ENCODE measurements at regions not wholly inside any gene's neighbourhood (a gene's known extent, or its start where the extent isn't known, plus 50 kb on each side); places are given as distances from the start of the nearest gene placed in this dataset.
A peak's percentile ranks its signal among the peaks of the same experiment; 100 is the strongest.
"Not testable (repeated sequence)": the region's sequence is repeated elsewhere in the genome, so short reads cannot be mapped to it uniquely, and the experiment has no call there.

DNA sequence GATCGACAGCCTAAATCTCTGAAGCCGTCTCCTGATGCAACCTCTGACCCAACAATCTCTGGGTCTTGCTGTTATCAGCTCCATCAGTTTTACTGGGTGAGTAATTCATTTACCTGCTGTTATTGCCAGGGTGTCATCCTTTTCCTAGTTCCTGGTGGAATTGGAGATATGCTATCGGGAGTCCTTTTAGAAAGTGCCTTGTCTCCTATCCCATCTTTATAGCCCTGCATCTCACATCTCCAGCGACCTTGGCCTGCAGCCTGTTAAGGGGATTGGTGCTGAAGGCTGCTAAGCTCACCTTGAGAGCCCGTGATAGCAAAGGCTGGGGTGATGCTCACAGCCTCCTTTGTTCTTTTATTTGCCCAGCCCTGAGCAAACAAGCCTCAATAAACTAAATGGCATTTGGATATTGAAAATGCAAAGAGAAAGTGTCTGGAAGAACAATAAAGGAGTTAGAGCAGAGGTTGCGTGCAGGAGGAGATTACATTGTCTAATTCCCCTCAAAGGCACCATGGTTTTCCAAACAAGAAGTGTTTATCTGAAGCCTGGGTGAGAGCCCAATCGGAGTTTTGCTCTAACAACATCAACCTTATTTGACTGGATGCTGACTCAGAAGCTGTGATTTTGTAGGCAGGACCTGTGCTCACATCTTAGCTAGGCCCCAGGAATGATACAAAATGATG, 101.8 kb downstream of the RPLP1 start:
- DNase-seq, result no peak

DNA sequence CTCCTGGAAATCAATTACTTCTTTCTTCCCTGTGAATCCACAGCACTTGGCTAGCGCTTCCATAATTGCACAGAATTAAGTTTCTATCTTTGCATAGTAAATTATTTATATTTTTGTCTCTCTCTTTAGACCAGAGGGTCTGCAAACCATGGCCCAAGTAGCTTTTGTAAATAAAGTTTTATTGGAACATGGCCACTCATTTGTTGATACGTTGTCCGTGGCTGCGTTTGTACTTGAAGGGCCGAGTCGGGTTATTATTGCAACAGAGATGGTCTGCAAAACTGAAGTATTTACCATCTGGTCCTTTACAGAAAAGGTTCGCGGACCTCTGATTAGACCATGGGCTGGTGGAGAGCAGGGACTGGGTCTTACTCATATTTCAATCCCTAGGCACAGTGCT, 102.5 kb downstream of the RPLP1 start:
- DNase-seq, result no peak

DNA sequence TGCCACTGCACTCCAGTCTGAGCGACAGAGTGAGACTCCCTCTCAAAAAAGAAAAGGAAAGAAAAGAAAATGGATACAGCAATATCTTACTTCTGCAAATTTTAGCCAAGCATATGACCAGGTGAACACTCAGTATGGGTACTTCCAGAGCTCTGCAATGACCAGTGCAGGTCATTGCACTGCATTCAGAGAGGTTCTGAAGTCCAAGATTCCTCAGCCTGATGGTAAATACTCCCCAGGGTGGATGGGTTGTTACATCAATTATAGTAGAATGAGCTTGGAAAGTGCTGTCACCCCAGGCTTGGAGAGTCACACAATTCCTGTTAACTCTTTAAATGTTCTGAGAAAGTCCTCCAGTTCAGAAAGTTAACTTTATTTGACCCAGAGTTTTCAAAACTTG, 103.7 kb downstream of the RPLP1 start:
- no peak for DNase-seq

DNA sequence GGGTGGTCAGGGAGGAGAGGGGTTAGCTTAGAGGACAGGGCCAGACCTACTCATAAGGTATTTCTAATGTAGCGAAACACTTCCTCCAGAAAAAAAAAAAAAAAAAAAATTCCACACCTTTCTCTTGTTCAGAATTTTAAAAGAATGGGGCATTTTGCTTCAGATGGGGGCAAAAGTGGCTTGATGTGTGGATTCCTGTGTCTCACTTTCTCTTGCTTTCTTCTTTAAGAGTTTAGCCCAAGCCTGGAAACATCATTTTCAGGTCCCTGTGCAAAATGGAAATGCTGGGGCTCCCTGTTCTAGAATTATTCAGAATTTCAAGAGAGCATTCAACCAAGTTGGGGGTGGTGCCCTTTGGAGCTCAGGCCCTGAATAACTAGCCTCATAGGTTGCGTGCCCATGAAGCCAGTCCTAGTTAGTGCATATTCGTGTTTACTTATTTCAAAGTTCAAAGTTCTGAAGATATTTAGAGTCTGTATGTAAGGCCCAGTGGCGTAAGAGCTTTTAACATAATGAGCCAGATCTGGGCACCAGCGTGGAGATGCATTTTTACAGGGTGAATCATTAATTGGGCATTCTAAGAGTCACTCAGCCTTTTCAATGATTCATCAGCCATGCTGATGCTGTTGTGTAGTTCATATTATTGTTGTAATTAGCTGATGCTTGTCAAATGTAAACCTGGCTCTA, 104.5 kb downstream of the RPLP1 start:
- DNase-seq, result no peak

DNA sequence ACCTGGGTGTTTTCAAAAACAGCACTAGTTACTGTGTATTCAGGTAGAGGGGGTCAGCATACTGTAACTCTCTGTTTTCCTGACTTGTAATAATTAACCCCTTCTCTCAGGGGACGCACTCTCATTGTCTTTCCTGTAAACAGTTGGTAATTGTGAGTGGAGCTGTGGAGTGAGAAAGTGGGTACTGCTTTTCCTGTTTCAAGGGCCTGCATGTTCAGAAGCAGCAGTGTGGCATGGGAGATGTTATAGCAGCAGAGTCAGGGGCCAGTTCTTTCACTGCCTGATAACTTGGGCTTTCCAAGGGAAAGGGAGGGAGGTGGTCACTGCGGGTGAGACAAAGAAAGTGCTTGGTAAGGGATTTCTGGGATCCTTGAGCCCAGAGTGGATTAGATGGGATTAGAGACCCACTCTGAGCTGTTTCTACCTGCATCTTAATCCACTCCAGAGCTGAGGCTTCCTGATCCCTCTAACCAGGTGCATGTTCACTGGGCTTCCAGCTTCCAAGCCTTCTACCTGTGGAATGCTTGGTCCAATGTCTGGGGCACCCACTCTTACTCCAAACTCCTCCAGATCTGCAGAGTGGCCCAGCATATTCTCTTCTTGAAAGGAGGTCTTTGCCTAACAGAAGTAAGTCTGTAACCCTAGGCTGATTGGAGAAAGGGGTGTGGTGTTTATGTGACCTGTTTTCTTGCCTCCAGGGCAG, 105.2 kb downstream of the RPLP1 start:
- no peak for DNase-seq

DNA sequence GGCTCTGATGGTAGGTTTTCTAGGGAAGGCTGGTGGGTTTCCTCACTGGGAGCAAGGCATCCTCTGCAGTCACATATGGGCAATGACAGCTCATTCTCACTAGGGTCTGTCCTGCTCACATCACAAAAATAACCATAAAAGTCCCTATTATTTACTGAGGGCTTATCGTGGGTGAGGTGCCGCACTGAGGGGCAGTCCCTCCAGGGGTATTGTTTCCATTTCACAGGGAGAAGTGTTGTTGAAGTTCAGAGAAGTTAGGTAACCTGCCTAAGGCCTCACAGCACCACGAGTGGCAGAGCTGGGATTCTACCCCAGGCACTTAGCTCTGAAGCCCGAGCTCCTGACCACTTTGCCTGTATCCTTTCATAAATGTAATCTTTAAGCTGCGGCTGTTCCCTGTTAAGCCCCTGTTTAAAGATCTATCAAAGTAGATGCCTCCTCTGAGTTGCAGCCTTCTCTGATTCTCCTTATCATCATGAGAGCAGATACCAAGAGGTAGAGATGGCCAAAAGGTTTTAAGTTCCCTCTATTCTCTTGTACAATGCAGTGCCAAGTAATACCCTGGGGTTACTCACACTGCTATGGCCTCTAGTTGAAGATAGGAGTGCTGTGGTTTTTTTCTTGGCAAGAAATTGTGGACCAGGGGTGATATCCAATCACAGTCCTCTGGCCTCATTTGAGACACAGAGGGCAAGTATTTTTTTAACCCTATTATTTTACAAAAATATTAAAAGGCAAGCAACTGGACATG, 107.0 kb downstream of the RPLP1 start:
- no peak for DNase-seq

DNA sequence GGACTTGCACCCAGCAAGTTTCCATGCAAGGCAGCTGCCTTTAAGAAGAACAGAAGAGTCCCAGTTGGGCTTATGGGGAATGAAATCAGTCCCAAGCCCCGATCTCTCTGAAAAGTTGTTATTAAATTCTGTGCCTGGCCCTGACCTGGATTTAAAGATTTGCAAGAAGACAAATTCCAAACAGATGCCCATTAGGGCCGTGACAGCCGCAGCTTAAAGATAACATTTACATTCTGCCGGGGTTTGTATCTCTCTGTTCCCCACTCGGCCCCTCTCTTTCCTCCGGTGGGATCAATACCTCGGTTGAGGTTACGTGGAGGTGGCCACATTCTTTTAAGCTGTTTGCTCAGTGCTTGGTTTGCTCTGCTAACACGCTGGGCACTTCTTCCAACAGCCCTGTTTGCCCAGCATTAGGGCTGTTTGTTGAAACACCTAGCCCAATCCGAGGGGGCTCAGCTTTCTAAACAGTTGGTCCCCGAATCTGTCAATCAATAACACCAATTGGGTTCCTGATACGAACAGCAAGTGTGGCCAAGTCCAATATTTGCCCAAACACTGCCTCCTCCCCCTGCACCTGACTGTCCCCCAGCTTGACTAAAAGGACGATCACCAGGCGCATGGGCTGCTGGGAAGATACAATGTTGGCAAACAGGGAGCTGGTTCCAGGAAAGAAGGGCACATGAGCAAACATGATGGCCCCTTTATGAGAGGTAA, 108.6 kb downstream of the RPLP1 start:
- DNase-seq, result no peak

DNA sequence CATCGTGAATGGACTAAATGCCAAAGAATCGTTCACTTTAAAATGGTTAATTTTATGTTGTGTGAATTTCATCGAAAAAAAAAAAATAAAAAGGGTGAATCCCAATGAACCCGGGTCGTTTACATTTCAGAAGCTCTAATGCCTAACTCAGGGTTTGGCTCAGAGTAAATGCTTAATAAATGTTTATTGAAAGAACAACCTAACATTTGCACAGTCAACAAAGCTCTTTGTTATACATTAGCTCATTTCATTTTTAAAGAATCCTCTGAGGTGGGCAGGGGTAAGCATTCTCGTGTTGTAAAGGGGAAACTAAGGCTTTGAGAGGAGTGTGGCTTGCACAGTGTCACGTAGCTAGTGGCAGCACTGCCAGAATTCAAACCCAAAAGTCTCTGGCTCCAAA, 109.5 kb downstream of the RPLP1 start:
- no peak for DNase-seq

DNA sequence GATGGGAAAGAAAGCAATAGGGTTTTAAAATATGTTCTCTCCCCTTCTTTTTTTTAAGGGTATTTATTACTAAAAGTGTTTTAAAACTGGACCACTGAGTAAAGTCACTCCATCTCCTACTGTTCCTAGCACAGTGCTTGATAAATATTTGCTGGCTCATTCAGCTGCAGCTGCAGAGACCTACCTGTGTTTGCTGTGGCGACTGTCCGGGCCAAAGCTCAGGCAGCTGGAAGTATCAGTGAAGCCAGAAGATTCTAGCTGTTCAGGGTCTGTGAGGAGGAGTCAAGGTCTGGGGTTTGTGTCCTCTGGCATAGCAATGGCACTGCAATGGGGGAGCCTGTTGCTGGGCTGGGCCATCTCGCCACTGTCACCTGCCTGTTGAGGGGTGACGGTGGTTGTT, 109.9 kb downstream of the RPLP1 start:
- DNase-seq, result no peak

DNA sequence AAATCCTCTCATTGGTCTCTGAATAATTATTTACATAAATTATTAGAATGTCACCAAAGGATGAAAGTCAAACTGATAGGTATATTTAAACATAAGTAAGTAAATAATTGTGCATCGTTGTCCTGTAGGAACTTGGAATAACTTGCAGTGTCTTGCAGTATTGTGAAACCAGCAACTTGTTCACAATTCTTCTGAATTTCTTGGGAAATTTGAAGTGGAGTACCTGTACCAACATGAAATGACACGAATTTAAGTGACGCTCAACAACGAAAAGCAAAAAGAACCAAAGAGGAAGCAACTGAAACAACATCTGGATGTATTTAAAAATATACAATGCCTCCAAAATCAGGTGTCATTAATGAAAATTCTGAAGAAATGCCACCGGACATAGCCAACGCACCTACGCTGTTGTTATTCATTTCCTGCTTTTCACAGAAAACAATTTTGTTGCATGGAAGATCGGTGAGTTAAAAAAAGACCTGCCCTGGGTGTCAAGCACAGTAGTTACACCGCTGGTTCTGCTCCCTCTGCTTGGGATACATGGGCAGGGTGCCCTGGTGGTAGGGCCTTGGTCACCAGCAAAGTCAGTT, 112.5 kb downstream of the RPLP1 start:
- no peak for DNase-seq

DNA sequence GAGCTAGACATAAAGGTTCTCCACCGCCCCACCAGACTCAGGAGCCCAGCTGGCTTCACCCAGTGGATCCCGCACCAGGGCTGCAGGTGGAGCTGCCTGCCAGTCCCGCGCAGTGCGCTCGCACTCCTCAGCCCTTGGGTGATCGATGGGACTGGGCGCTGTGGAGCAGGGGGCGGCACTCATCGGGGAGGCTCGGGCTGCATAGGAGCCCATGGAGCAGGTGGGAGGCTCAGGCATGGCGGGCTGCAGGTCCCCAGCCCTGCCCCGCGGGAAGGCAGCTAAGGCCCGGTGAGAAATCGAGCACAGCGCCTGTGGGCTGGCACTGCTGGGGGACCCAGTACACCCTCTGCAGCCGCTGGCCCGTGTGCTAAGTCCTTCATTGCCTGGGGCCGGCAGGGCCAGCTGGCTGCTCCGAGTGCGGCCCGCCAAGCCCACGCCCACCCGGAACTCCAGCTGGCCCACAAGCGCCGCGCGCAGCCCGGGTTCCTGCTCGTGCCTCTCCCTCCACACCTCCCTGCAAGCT, 114.7 kb downstream of the RPLP1 start:
- DNase-seq, result not testable (repeated sequence)

DNA sequence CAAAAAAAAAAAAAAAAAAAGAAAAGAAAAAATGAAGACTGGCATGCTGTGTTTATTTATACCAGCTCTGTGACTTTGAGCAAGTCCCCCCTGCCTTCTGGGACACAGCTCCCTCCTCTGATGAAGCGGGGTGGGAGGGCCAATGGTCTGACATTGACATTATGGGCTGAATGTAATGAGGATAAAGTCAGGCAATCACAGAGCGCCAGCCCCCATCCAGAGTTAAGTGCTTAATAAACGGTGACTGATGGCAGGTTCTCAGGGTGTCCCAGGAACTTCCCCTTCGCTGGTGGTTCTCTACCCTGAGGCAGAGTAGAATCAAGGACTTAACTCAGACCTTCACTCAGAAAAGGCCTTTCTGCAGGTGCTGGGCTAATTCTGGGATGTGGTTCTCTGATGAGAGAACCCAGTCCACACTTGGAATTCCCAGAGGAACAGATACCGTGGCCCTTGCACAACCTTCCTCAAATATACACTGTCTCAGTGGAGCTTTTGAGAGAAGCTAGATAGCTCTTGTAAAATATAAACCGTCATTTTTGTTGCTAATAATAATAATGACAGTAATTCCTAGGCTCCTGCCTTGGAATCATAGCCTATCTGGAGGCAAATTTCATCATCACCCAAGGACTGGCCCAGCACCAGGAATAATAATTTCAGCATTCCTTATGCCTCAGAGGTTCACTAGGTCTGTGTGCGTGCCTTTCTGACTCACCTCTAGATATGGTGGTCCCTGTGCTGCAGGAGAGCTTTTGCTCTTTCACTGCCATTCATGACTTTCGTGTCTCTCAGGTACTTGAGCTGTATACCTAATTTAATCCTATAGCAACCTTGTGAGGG, 115.8 kb downstream of the RPLP1 start:
- no peak for DNase-seq

DNA sequence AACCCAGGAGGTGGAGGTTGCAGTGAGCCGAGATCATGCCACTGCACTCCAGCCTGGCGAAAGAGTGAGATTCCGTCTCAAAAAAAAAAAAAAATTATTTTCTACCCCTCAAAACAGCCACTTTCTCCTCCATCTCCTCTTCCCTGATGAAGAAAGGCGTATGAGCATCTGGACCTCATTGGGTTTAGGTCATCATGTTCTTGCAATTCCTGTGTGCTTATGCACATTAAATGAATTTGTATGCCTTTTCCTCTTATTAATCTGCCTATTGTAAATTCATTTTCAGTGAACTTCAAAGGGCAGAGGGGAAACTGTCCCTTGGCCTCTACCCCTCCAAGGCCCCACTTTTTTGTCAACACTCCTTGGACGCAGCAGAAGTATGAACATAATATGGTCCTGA, 117.8 kb downstream of the RPLP1 start:
- no peak for DNase-seq

DNA sequence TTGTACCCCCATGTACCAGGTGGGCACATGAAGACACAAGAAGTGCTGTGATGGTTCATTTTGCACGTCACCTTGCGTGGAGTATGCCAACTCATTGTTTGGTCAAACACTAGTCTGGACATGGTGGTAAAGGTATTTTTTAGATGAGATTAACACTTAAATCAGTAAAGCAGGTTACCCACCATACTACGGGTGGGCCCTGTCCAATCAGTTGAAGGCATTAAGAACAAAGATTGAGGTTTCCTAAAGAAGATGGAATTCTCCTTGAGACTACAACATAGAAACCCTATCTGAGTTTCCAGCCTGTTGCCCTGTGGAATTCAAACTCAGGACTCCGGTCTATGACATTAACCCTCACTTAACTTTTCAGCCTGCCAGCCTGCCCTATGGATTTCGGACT, 118.4 kb downstream of the RPLP1 start:
- DNase-seq, result no peak

DNA sequence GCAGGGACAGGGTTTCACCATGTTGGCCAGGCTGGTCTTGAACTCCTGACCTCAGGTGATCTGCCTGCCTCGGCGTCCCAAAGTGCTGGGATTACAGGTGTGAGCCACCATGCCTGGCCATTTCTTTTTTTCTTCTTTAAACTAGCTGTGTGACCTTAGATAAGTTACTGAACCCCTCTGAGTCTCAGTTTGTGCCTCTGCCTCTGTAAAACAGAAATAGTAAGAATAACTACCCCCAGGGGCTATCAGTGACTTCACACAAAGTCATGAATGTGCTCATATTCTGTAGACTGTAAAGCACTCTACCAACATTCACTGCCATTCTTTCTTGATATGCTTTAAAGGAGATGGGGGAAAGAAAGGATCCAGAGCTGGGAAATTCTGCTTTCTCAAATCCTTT, 120.7 kb downstream of the RPLP1 start:
- DNase-seq, result not testable (repeated sequence)

DNA sequence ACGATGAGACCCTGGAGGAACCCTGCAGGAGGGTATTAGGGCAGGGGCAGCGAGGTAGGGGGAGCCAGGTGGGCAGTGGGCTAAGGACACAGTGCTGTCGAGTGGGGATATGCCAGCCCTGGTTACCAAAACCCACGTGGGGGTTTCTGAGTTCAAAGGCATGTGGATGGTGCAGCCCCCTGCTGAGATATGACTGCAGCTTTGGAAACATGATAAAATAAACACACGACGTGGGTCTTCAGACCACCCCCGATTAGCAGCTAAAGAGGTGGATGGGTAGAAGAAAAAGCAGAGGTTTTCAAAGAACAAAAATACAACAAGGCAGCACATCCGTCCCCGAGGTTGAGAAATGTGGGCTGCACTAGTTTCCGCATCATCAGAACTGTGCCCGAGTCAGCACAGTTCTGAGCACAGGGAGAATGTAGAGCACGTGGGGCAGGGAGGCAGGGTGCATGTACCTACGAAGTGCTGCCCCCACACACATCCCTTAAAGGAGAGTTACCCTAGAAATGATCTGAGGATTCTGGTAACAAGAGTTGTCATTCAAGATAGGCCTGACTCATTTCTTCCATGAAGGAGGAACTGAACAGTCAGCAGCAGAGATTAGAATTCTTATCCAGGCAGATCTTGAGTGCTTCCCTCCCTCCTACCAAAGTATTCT, 121.3 kb downstream of the RPLP1 start:
- DNase-seq, result no peak

DNA sequence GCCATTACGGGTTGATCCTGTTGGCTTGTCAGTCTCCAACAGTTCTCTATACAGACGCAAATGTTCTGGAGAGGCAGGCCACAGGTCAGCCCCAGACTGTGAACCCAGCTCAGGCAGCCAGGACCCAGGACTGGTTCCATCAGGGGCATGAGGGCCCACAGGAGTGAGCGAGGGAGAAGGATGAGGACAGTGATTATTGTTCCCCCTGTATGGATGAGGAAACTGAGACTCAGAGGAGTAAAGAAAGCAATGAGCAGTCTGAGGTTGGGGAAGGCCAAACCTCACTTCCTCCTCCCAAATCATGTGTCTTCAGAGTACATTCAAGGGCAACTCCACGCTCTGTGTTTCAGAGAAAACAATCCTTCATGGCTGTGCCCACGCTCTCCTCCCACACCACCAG, 121.9 kb downstream of the RPLP1 start:
- no peak for DNase-seq

DNA sequence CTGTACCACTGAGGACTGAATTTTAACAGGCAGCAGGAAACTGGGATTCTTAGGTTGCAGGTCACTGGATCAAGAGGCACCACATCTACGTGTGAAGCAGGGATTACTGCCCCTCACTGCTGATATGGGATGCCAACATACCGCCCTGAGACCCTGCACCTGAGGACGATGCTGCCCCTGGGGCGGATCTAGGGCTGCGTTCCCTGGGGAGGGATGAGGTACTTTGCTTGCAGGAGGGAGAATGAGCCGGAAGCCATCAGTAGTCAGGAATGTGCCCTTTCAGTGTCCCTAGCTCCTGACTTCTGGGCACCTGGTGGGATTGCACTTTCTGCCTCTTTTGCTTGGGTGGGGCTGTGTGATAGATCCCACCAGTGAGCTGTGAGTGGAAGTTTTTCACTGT, 122.8 kb downstream of the RPLP1 start:
- no peak for DNase-seq

DNA sequence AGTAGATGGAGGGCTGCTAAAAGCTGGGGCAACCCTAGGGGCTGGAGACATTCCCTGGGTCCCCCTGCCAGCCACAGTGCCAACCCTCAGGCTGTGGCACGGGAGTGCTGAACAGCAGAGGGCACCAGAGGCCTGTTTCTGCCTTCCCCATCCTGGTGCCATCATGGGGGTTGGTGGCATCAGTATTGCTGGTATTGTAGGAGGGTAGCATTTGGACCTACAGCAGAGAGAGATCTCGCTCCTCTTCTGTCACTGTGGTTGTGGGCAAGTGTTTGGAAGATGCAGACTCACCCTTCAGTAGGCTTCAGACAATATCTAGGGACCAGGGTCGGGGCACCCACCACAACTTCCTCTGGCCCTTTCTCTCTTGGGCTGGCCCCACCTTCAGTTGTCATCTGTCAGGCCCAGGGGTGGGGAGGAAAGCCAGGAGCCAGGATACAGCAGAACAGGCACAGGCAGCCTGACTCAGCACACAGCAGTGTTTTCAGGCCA, 123.5 kb downstream of the RPLP1 start:
- DNase-seq, result peak; percentile 64

DNA sequence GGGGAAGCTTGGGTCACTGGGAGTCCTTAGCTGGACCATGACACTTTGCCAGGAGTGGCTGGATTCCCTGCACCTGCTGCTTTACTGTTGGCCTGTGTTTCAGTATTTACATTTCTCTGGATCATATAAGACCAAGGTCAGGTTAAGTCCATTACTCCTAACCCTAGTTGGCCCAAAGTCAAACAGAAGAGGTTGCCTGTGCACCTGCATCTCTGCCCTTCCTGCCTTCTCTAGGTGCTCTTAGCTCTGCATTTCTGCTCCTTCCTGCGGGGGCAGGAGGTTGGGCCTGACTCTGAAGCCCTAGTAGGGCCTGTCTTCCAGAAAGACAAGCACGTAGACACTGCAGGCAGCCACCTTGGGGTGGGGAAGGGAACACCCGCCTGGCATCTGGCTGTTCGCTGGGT, 124.3 kb downstream of the RPLP1 start:
- DNase-seq, result no peak

DNA sequence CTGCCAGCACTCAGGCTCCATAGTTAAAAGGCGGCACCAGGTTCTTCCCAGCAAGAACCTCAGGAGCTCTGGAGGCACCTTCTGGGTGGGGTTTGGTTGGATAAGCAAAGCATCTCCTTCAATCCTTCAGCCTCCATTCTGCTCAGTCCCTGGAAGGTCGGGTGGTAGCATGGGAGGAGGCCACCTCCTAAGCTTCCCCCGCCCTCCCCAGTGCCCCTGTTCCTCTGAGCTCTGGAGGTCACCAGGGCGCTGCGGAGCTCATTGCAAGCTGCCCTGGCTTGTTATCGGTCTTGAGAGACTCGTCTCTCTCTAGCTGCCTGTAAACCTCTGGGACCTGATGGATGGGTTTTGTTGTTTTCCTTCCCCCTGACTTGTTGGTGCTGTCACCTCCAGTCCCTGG, 124.8 kb downstream of the RPLP1 start:
- no peak for DNase-seq
